ENCODE measurements at regions not wholly inside any gene's neighbourhood (a gene's known extent, or its start where the extent isn't known, plus 50 kb on each side); places are given as distances from the start of the nearest gene placed in this dataset.

DNA sequence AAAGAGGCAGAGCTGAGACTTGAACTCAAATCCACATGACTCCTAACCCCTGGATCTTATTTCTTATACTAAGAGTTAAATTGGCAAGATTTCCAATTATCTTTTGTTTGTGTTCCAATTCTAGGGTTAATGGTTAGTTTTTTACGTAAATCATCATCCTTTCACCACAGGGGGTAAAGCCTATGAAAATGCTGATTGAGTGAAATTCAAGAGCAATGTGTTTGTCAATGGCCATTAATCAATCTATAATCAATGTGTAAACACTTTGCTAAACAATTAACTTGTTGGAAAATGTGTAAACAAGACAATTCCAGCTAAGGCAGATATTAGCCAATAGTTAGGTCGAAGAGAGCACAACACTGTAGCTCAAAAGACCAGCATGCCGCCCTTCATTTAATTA, 376.5 kb upstream of the ACVR2A start:
- TF ChIP-seq, protein P1, sequence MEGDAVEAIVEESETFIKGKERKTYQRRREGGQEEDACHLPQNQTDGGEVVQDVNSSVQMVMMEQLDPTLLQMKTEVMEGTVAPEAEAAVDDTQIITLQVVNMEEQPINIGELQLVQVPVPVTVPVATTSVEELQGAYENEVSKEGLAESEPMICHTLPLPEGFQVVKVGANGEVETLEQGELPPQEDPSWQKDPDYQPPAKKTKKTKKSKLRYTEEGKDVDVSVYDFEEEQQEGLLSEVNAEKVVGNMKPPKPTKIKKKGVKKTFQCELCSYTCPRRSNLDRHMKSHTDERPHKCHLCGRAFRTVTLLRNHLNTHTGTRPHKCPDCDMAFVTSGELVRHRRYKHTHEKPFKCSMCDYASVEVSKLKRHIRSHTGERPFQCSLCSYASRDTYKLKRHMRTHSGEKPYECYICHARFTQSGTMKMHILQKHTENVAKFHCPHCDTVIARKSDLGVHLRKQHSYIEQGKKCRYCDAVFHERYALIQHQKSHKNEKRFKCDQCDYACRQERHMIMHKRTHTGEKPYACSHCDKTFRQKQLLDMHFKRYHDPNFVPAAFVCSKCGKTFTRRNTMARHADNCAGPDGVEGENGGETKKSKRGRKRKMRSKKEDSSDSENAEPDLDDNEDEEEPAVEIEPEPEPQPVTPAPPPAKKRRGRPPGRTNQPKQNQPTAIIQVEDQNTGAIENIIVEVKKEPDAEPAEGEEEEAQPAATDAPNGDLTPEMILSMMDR (IDR thresholded peaks at IDR 0.05) = no peak
- no peak for TF ChIP-seq POLR2A (IDR thresholded peaks at IDR 0.05)
